GM21529 (cell line): ENCODE measurements at regions not wholly inside any gene's neighbourhood (a gene's known extent, or its start where the extent isn't known, plus 50 kb on each side); places are given as distances from the start of the nearest gene placed in this dataset.

ENCODE experiments used
- ATAC-seq: cut with Tn5 transposase; IDR thresholded peaks from one replicate; pipeline ENCODE4 v1.9.1; 2021; ENCODE audit not compliant: unreplicated experiment

GRCh38 chr10:91127341-91128082 lies 93.0 kb upstream of the PCGF5 start:
- no peak for ATAC-seq

GRCh38 chr10:91135113-91135512 lies 85.3 kb upstream of the PCGF5 start:
- ATAC-seq = no peak

GRCh38 chr10:91137011-91137643 lies 83.3 kb upstream of the PCGF5 start:
- no peak for ATAC-seq

GRCh38 chr10:91137822-91138221 lies 82.6 kb upstream of the PCGF5 start:
- no peak for ATAC-seq

- no peak for ATAC-seq
Observed at GRCh38 chr10:91140995-91141549, 79.4 kb upstream of the PCGF5 start.

- ATAC-seq = no peak
Observed at GRCh38 chr10:91144961-91145360, 75.5 kb upstream of the PCGF5 start.

- no peak for ATAC-seq
Observed at GRCh38 chr10:91146146-91146545, 74.3 kb upstream of the PCGF5 start.

- ATAC-seq = no peak
Observed at GRCh38 chr10:91149550-91149949, 70.9 kb upstream of the PCGF5 start.

GRCh38 chr10:91150631-91151030 lies 69.8 kb upstream of the PCGF5 start:
- ATAC-seq = no peak

GRCh38 chr10:91153508-91153907 lies 67.0 kb upstream of the PCGF5 start:
- ATAC-seq = no peak

GRCh38 chr10:91154842-91155241 lies 65.6 kb upstream of the PCGF5 start:
- ATAC-seq = no peak

GRCh38 chr10:91156196-91156595 lies 64.3 kb upstream of the PCGF5 start:
- ATAC-seq = no peak

- ATAC-seq = no peak
Observed at GRCh38 chr10:91159254-91159783, 61.1 kb upstream of the PCGF5 start.

GRCh38 chr10:91162050-91162494 lies 58.4 kb upstream of the PCGF5 start:
- no peak for ATAC-seq

GRCh38 chr10:91162495-91163268 lies 57.8 kb upstream of the PCGF5 start:
- peak; percentile 47 for ATAC-seq

- ATAC-seq = peak; percentile 54
Observed at GRCh38 chr10:91163269-91163868, 57.1 kb upstream of the PCGF5 start.

- ATAC-seq = peak; percentile 27
Observed at GRCh38 chr10:91163869-91164474, 56.5 kb upstream of the PCGF5 start.

GRCh38 chr10:91164520-91165065 lies 55.9 kb upstream of the PCGF5 start:
- no peak for ATAC-seq

GRCh38 chr10:91167406-91167805 lies 53.1 kb upstream of the PCGF5 start:
- ATAC-seq = no peak

GRCh38 chr10:91170418-91170817 lies 50.0 kb upstream of the PCGF5 start:
- ATAC-seq = no peak
